Stomach (tissue), 4 donors: ENCODE measurements at regions not wholly inside any gene's neighbourhood (a gene's known extent, or its start where the extent isn't known, plus 50 kb on each side); places are given as distances from the start of the nearest gene placed in this dataset.

ENCODE experiments used
- CTCF ChIP-seq, 7 experiments: fragments of 450-650 bp in 4 of 7; fragments of 200-600 bp in 3 of 7; sonication (generic) in 3 of 7; IDR thresholded peaks; one replicate each; pipeline ENCODE4 v1.5.1; 2016 to 2019; ENCODE audit warnings: antibody characterized with exemption in 7 of 7, control low read depth in 2 of 7, mild to moderate bottlenecking in 1 of 7
- POLR2A ChIP-seq, 4 donors: fragments of 450-650 bp; IDR thresholded peaks; one replicate each; pipeline ENCODE4 v1.6.1; 2016; ENCODE audit warnings: antibody characterized with exemption in 4 of 4, control low read depth in 2 of 4, mild to moderate bottlenecking in 1 of 4, moderate library complexity in 1 of 4

DNA sequence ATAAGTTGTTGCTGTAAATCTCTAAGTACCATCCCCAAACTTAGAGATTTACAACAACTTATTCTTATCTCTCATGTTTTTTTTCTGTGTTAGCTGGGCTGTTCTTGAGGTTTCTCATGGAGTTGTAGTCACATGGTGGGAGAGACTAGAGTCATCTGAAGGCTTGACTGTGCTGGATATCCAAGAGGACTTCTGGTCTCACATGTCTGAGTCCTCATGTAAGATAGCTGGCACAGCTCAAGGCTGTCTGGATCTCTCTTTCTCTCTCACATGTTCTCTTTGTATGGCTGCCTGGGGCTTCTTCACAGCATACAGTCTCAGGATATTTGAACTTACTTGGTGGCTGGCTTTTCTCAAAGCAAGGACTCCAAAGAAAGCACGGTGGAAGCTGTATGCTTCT lies 63.8 kb downstream of the DACT1 start:
- TF ChIP-seq CTCF (IDR thresholded peaks at IDR 0.05) (no peak), POLR2A (IDR thresholded peaks at IDR 0.05) (no peak)
